Spleen (tissue), 7 donors: ENCODE measurements at regions not wholly inside any gene's neighbourhood (a gene's known extent, or its start where the extent isn't known, plus 50 kb on each side); places are given as distances from the start of the nearest gene placed in this dataset.

Experiments
- POLR2A ChIP-seq, 3 donors: fragments of 450-650 bp; IDR thresholded peaks; one replicate each; pipeline ENCODE4 v1.5.1; 2017; ENCODE audit warnings: antibody characterized with exemption in 3 of 3, mild to moderate bottlenecking in 1 of 3
- POLR2AphosphoS5 ChIP-seq, 3 donors: sonication (generic); formaldehyde crosslinking; IDR thresholded peaks; one replicate each; pipeline ENCODE4 v1.5.1; 2017; ENCODE audit warnings: antibody characterized with exemption in 3 of 3
- TF ChIP-seq, protein P1 (sequence below), 11 experiments: fragments of 200-600 bp in 7 of 11; fragments of 450-650 bp in 4 of 11; sonication (generic) in 4 of 11; IDR thresholded peaks in 8 of 11; conservative IDR thresholded peaks in 3 of 11; 1 replicate in 7 of 11; 2 replicates in 4 of 11; pipeline versions ENCODE4 v1.4.0 to v1.8.0; 2016 to 2021; ENCODE audit warnings: antibody characterized with exemption in 11 of 11, inconsistent platforms in 4 of 11, mild to moderate bottlenecking in 1 of 11
- donor health status: DM: no; HTN: no; CAD: no; lungs with moderate emphysema.
- donor health status: DM: no; HTN: no; CAD: no.
- donor health status: DM: no; HTN: no; CAD: no.

DNA sequence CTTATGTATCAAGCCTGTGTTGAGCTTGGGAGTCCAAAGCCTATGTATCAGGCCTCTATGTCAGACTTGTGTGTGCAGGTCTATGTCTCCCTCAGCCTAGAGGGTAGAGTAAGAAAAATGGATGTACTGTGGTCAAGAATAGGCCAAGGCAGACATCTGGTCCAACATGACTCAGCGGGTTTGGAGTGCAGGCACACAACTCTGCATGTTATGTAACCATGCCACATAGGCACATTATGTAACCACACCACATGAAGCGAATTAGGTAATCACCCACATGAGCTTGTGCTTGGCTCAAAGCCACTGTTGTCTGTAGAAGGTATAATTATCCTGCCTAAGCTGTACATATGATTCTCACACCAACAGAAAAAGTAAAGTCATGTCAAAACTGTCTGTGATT is 1190.5 kb upstream of the EYS start:
- TF ChIP-seq, protein P1, sequence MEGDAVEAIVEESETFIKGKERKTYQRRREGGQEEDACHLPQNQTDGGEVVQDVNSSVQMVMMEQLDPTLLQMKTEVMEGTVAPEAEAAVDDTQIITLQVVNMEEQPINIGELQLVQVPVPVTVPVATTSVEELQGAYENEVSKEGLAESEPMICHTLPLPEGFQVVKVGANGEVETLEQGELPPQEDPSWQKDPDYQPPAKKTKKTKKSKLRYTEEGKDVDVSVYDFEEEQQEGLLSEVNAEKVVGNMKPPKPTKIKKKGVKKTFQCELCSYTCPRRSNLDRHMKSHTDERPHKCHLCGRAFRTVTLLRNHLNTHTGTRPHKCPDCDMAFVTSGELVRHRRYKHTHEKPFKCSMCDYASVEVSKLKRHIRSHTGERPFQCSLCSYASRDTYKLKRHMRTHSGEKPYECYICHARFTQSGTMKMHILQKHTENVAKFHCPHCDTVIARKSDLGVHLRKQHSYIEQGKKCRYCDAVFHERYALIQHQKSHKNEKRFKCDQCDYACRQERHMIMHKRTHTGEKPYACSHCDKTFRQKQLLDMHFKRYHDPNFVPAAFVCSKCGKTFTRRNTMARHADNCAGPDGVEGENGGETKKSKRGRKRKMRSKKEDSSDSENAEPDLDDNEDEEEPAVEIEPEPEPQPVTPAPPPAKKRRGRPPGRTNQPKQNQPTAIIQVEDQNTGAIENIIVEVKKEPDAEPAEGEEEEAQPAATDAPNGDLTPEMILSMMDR (IDR thresholded peaks at IDR 0.05 in 8 of 11, conservative IDR thresholded peaks at IDR 0.05 in 3 of 11): no peak
- TF ChIP-seq POLR2A (IDR thresholded peaks at IDR 0.05) (no peak), POLR2AphosphoS5 (IDR thresholded peaks at IDR 0.05) (no peak)
